KMS-11 (cell line): ENCODE measurements at regions not wholly inside any gene's neighbourhood (a gene's known extent, or its start where the extent isn't known, plus 50 kb on each side); places are given as distances from the start of the nearest gene placed in this dataset.

Experiments used
- H2AFZ ChIP-seq: fragments of 200-600 bp; sonication (generic); 2 replicates; pipeline ENCODE4 v1.6.1; 2016; ENCODE audit warnings: antibody characterized with exemption, mixed run types, low read depth
- H3K27ac ChIP-seq: fragments of 200-600 bp; sonication (generic); 2 replicates; pipeline ENCODE4 v1.6.1; 2016; ENCODE audit warnings: mild to moderate bottlenecking, mixed run types
- H3K27me3 ChIP-seq: fragments of 200-600 bp; sonication (generic); 2 replicates; pipeline ENCODE4 v1.6.1; 2017; ENCODE audit warnings: mild to moderate bottlenecking, low read depth, mixed run types, moderate library complexity; ENCODE audit not compliant: insufficient read depth
- H3K36me3 ChIP-seq: fragments of 200-600 bp; sonication (generic); 2 replicates; pipeline ENCODE4 v1.6.1; 2017; ENCODE audit warnings: mild to moderate bottlenecking, mixed run types; ENCODE audit not compliant: insufficient read depth
- H3K4me1 ChIP-seq: fragments of 200-600 bp; sonication (generic); 2 replicates; pipeline ENCODE4 v1.6.1; 2016; ENCODE audit warnings: mild to moderate bottlenecking, low read depth, mixed run types; ENCODE audit not compliant: poor library complexity, severe bottlenecking
- H3K4me2 ChIP-seq: fragments of 200-600 bp; sonication (generic); 2 replicates; pipeline ENCODE4 v1.7.0; 2016; ENCODE audit warnings: mild to moderate bottlenecking, mixed run types
- H3K4me3 ChIP-seq: fragments of 200-600 bp; sonication (generic); IDR thresholded peaks from 2 replicates; pipeline ENCODE4 v1.6.1; 2017; ENCODE audit warnings: low read depth, low read length, mixed read lengths; ENCODE audit not compliant: insufficient read depth
- H3K79me2 ChIP-seq: fragments of 200-600 bp; sonication (generic); 2 replicates; pipeline ENCODE4 v1.6.1; 2016; ENCODE audit warnings: low read depth, mixed run types; ENCODE audit not compliant: insufficient read depth
- H3K9ac ChIP-seq: fragments of 200-600 bp; sonication (generic); 2 replicates; pipeline ENCODE4 v1.6.1; 2016; ENCODE audit warnings: mild to moderate bottlenecking, mixed run types
- H4K20me1 ChIP-seq: fragments of 200-600 bp; sonication (generic); 2 replicates; pipeline ENCODE4 v1.6.1; 2016; ENCODE audit warnings: mild to moderate bottlenecking, mixed run types; ENCODE audit not compliant: insufficient read depth
- TF ChIP-seq, protein P1 (sequence below): fragments of 200-600 bp; sonication (generic); conservative IDR thresholded peaks from 2 replicates; pipeline ENCODE4 v1.6.1; 2017; ENCODE audit warnings: low read depth, mild to moderate bottlenecking, antibody characterized with exemption, low read length, moderate library complexity, mixed read lengths

DNA sequence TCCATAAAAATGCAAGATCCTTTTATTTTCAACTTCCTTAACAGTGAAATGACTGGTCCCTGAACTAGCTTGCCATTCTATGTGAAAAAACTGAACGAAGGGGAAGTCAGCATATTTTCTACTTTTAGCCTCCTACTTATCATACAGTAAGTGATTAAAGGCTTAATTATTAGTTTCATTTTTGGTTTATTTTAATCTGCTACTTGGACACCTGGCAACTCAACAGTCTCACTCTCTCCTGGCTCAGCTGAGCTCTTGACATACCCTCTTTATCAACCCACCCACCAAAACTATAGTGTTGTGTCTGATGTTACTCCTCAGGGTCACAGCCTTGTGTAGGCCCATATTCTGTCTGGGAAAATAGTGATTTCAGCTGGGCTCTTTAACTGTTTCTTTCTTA, 86.2 kb upstream of the CPXCR1 start:
- Histone ChIP-seq H2AFZ (peak overlapping the region; percentile 22; the same call in 1 of the 2 replicates), H3K4me2 (no peak overlapping the region), H3K27ac (no peak overlapping the region)

DNA sequence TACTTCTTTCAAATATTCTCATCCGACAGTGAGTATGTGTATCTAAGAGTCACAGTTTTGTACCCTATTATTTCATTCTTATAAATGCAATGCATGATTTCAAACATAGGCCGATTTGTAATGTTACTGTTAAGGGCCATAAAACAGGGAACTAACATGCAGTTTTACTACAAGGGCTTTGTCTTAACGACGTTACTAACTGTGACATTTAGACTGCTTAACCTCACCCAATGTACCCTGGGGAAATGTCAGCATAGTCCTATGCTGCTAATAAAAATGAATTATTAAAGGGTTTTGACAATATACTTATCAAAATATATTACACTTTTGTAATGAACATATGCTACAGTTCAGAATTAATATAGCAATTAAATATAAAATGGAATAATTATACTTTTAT, 74.8 kb upstream of the CPXCR1 start:
- TF ChIP-seq, protein P1, sequence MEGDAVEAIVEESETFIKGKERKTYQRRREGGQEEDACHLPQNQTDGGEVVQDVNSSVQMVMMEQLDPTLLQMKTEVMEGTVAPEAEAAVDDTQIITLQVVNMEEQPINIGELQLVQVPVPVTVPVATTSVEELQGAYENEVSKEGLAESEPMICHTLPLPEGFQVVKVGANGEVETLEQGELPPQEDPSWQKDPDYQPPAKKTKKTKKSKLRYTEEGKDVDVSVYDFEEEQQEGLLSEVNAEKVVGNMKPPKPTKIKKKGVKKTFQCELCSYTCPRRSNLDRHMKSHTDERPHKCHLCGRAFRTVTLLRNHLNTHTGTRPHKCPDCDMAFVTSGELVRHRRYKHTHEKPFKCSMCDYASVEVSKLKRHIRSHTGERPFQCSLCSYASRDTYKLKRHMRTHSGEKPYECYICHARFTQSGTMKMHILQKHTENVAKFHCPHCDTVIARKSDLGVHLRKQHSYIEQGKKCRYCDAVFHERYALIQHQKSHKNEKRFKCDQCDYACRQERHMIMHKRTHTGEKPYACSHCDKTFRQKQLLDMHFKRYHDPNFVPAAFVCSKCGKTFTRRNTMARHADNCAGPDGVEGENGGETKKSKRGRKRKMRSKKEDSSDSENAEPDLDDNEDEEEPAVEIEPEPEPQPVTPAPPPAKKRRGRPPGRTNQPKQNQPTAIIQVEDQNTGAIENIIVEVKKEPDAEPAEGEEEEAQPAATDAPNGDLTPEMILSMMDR = no peak
- no peak overlapping the region for H3K27ac ChIP-seq
- no peak overlapping the region for H3K4me2 ChIP-seq
- H3K4me3 ChIP-seq = no peak overlapping the region
- no peaks in the 10 kb centered on the region for H4K20me1 ChIP-seq
- no peaks in the 10 kb centered on the region for H3K79me2 ChIP-seq
- H3K27me3 ChIP-seq = no peaks in the 10 kb centered on the region
- H2AFZ ChIP-seq = no peak overlapping the region
- H3K9ac ChIP-seq = no peak overlapping the region
- H3K36me3 ChIP-seq = no peaks in the 10 kb centered on the region
- no peaks in the 10 kb centered on the region for H3K4me1 ChIP-seq

More for the DNA sequence above, 86.2 kb upstream of the CPXCR1 start:
- Histone ChIP-seq H3K4me1 (peaks cover 9% of the 10 kb centered on the region), H4K20me1 (no peaks in the 10 kb centered on the region), H3K36me3 (no peaks in the 10 kb centered on the region), H3K27me3 (no peaks in the 10 kb centered on the region), H3K79me2 (no peaks in the 10 kb centered on the region), H3K4me3 (no peak overlapping the region), H3K9ac (no peak overlapping the region)
- TF ChIP-seq, protein P1 = no peak
